Activated CD4-positive, alpha-beta T cell treated with anti-CD3 and anti-CD28 coated beads for 36 hours (primary cell): ENCODE measurements at regions not wholly inside any gene's neighbourhood (a gene's known extent, or its start where the extent isn't known, plus 50 kb on each side); places are given as distances from the start of the nearest gene placed in this dataset.

Experiments
- ATAC-seq: fragments of 200-7000 bp; cut with Tn5 transposase; one replicate; pipeline ENCODE4 v1.10.0; 2021; ENCODE audit warnings: mild to moderate bottlenecking, moderate library complexity
- CTCF ChIA-PET: fragments of 350-600 bp; sonication (Branson Sonifier 250); formaldehyde crosslinking; loops from one replicate; lab custom pipeline; 2021; ENCODE audit warnings: antibody characterized with exemption; lab: Charles Lee
- POLR2A ChIA-PET: fragments of 350-600 bp; sonication (Branson Sonifier 250); formaldehyde crosslinking; loops from one replicate; lab custom pipeline; 2021; ENCODE audit warnings: antibody characterized with exemption, inconsistent platforms; lab: Charles Lee
- DNase-seq: peaks from one replicate; pipeline ENCODE4 v3.0.0-alpha.2; 2020
- H3K27ac Mint-ChIP-seq: one replicate; pipeline ENCODE4 v1.8.0; 2021; ENCODE audit warnings: mixed read lengths
- H3K27me3 Mint-ChIP-seq: one replicate; pipeline ENCODE4 v1.8.0; 2021; ENCODE audit warnings: mixed read lengths
- H3K36me3 Mint-ChIP-seq: one replicate; pipeline ENCODE4 v1.8.0; 2021; ENCODE audit warnings: low read depth, mixed read lengths
- H3K4me1 Mint-ChIP-seq: one replicate; pipeline ENCODE4 v1.8.0; 2021; ENCODE audit warnings: mixed read lengths
- H3K4me3 Mint-ChIP-seq: one replicate; pipeline ENCODE4 v1.8.0; 2021; ENCODE audit warnings: mild to moderate bottlenecking, moderate library complexity, mixed read lengths
- H3K9me3 Mint-ChIP-seq: one replicate; pipeline ENCODE4 v1.8.0; 2021; ENCODE audit warnings: low read depth, mixed read lengths
- intact Hi-C, 2 experiments: fragments of 100-400 bp; cut with DNase I in 1 of 2; cut with micrococcal nuclease in 1 of 2; formaldehyde crosslinking; loops; one replicate each; pipeline versions ENCODE4 v1.14.2 to v1.15.1; 2022 to 2024; cut with DNase I, micrococcal nuclease

- ChIA-PET POLR2A (interaction anchor here (1.2 kb wide), 1 partner anchor 110 kb away, joined by 4 read pairs; the partner anchor contains the start of gene CSNK1A1), CTCF (interaction anchor here (0.5 to 3.3 kb wide), 22 partner anchors 9 to 696 kb away, joined by 3 to 17 read pairs (median 3); no protein-coding TSS in a partner anchor)
- no peak for DNase-seq
- Mint-ChIP-seq H3K9me3 (no peaks in the 10 kb centered on the region), H3K4me3 (no peak overlapping the region), H3K36me3 (no peaks in the 10 kb centered on the region), H3K27ac (no peak overlapping the region), H3K4me1 (peaks cover 22% of the 10 kb centered on the region), H3K27me3 (no peaks in the 10 kb centered on the region)
- intact Hi-C loops = loop anchor here (1.0 to 2.0 kb wide), 2 partner anchors 122 to 177 kb away; no protein-coding TSS in a partner anchor
- ATAC-seq = no peak
Observed at GRCh38 chr5:149441986-149442385, 62.9 kb upstream of the IL17B start.

- peaks cover 22% of the 10 kb centered on the region for H3K4me1 Mint-ChIP-seq
- H3K4me3 Mint-ChIP-seq = no peak overlapping the region
- H3K9me3 Mint-ChIP-seq = no peaks in the 10 kb centered on the region
- no peaks in the 10 kb centered on the region for H3K27me3 Mint-ChIP-seq
- intact Hi-C loops = no loop called here
- no peaks in the 10 kb centered on the region for H3K36me3 Mint-ChIP-seq
- H3K27ac Mint-ChIP-seq = no peak overlapping the region
- DNase-seq = no peak
- CTCF ChIA-PET = interaction anchor here (0.7 to 3.3 kb wide), 17 partner anchors 8 to 697 kb away, joined by 3 to 17 read pairs (median 4); no protein-coding TSS in a partner anchor
- ATAC-seq = no peak
- POLR2A ChIA-PET = interaction anchor here (0.6 to 1.2 kb wide), 2 partner anchors 110 to 125 kb away, joined by 4 to 7 read pairs; partner anchors contain the start of gene CSNK1A1
Observed at GRCh38 chr5:149441194-149441753, 62.2 kb upstream of the IL17B start.

- Mint-ChIP-seq H3K27ac (peak overlapping the region; percentile 40), H3K36me3 (no peaks in the 10 kb centered on the region), H3K4me3 (no peak overlapping the region), H3K4me1 (peaks cover 22% of the 10 kb centered on the region), H3K27me3 (no peaks in the 10 kb centered on the region), H3K9me3 (no peaks in the 10 kb centered on the region)
- peak; percentile 56 for ATAC-seq
- ChIA-PET CTCF (interaction anchor here (0.6 to 3.3 kb wide), 14 partner anchors 8 to 179 kb away, joined by 3 to 16 read pairs (median 4); no protein-coding TSS in a partner anchor), POLR2A (no interaction called here)
- peak; percentile 45 for DNase-seq
- intact Hi-C loops = no loop called here
Observed at GRCh38 chr5:149439899-149440542, 60.9 kb upstream of the IL17B start.

- H3K4me1 Mint-ChIP-seq = peaks cover 22% of the 10 kb centered on the region
- ATAC-seq = no peak
- no peak overlapping the region for H3K4me3 Mint-ChIP-seq
- intact Hi-C loops = no loop called here
- no peaks in the 10 kb centered on the region for H3K9me3 Mint-ChIP-seq
- CTCF ChIA-PET = interaction anchor here (0.6 to 3.3 kb wide), 13 partner anchors 9 to 418 kb away, joined by 3 to 16 read pairs (median 4); no protein-coding TSS in a partner anchor
- no peak overlapping the region for H3K27ac Mint-ChIP-seq
- no peaks in the 10 kb centered on the region for H3K27me3 Mint-ChIP-seq
- DNase-seq = no peak
- POLR2A ChIA-PET = interaction anchor here (0.7 kb wide), 1 partner anchor 92 kb away, joined by 4 read pairs; no protein-coding TSS in a partner anchor
- no peaks in the 10 kb centered on the region for H3K36me3 Mint-ChIP-seq
Observed at GRCh38 chr5:149438711-149439132, 59.6 kb upstream of the IL17B start.

- no peaks in the 10 kb centered on the region for H3K27me3 Mint-ChIP-seq
- no peak overlapping the region for H3K27ac Mint-ChIP-seq
- no peak for ATAC-seq
- no peak for DNase-seq
- no peaks in the 10 kb centered on the region for H3K9me3 Mint-ChIP-seq
- intact Hi-C loops = no loop called here
- ChIA-PET POLR2A (no interaction called here), CTCF (interaction anchor here (0.6 to 1.5 kb wide), 7 partner anchors 14 to 419 kb away, joined by 3 to 4 read pairs (median 3); no protein-coding TSS in a partner anchor)
- H3K36me3 Mint-ChIP-seq = no peaks in the 10 kb centered on the region
- H3K4me1 Mint-ChIP-seq = peaks cover 22% of the 10 kb centered on the region
- H3K4me3 Mint-ChIP-seq = no peak overlapping the region
Observed at GRCh38 chr5:149438281-149438680, 59.2 kb upstream of the IL17B start.

- H3K36me3 Mint-ChIP-seq = no peaks in the 10 kb centered on the region
- H3K4me3 Mint-ChIP-seq = no peak overlapping the region
- no peak overlapping the region for H3K27ac Mint-ChIP-seq
- CTCF ChIA-PET = interaction anchor here (1.2 to 1.4 kb wide), 2 partner anchors 45 to 65 kb away, joined by 3 to 4 read pairs; no protein-coding TSS in a partner anchor
- no peak for DNase-seq
- H3K4me1 Mint-ChIP-seq = peaks cover 22% of the 10 kb centered on the region
- H3K9me3 Mint-ChIP-seq = no peaks in the 10 kb centered on the region
- ATAC-seq = no peak
- POLR2A ChIA-PET = no interaction called here
- intact Hi-C loops = no loop called here
- H3K27me3 Mint-ChIP-seq = no peaks in the 10 kb centered on the region
Observed at GRCh38 chr5:149437391-149438040, 58.4 kb upstream of the IL17B start.

GRCh38 chr5:149435660-149436059 lies 56.6 kb upstream of the IL17B start:
- ATAC-seq (no peak), DNase-seq (no peak)
- Mint-ChIP-seq H3K4me1 (peaks cover 23% of the 10 kb centered on the region), H3K4me3 (no peak overlapping the region), H3K27me3 (no peaks in the 10 kb centered on the region), H3K27ac (no peak overlapping the region), H3K36me3 (no peaks in the 10 kb centered on the region), H3K9me3 (no peaks in the 10 kb centered on the region)
- ChIA-PET CTCF (interaction anchor here (0.7 to 4.8 kb wide), 19 partner anchors 10 to 364 kb away, joined by 3 to 38 read pairs (median 4); no protein-coding TSS in a partner anchor), POLR2A (no interaction called here)
- intact Hi-C loops = loop anchor here (2.0 kb wide), 1 partner anchor 129 kb away; no protein-coding TSS in a partner anchor

- ATAC-seq = no peak
- DNase-seq = no peak
- Mint-ChIP-seq H3K27ac (no peak overlapping the region), H3K4me3 (no peak overlapping the region), H3K27me3 (no peaks in the 10 kb centered on the region), H3K9me3 (no peaks in the 10 kb centered on the region), H3K36me3 (no peaks in the 10 kb centered on the region), H3K4me1 (peaks cover 19% of the 10 kb centered on the region)
- POLR2A ChIA-PET = interaction anchor here (0.5 kb wide), 1 partner anchor 19 kb away, joined by 5 read pairs; no protein-coding TSS in a partner anchor
- intact Hi-C loops = loop anchor here (2.0 kb wide), 1 partner anchor 130 kb away; no protein-coding TSS in a partner anchor
- CTCF ChIA-PET = interaction anchor here (0.6 to 4.8 kb wide), 23 partner anchors 8 to 182 kb away, joined by 3 to 38 read pairs (median 4); partner anchors contain the start of gene CSNK1A1
Observed at GRCh38 chr5:149435015-149435376, 55.9 kb upstream of the IL17B start.

GRCh38 chr5:149434162-149435014 lies 55.3 kb upstream of the IL17B start:
- Mint-ChIP-seq H3K4me1 (peaks cover 14% of the 10 kb centered on the region), H3K4me3 (no peak overlapping the region), H3K36me3 (no peaks in the 10 kb centered on the region), H3K9me3 (no peaks in the 10 kb centered on the region), H3K27ac (no peak overlapping the region), H3K27me3 (no peaks in the 10 kb centered on the region)
- intact Hi-C loops = loop anchor here (1.0 to 5.0 kb wide), 4 partner anchors 52 to 130 kb away; no protein-coding TSS in a partner anchor
- DNase-seq (peak; percentile 75), ATAC-seq (peak; percentile 66)
- CTCF ChIA-PET = interaction anchor here (0.6 to 4.8 kb wide), 32 partner anchors 9 to 556 kb away, joined by 3 to 38 read pairs (median 4); partner anchors contain the start of genes CSNK1A1 and PCYOX1L
- POLR2A ChIA-PET = interaction anchor here (0.5 to 0.6 kb wide), 2 partner anchors 12 to 18 kb away, joined by 5 to 6 read pairs; no protein-coding TSS in a partner anchor

- ChIA-PET CTCF (interaction anchor here (0.6 to 4.8 kb wide), 30 partner anchors 8 to 557 kb away, joined by 3 to 38 read pairs (median 4); partner anchors contain the start of genes CSNK1A1 and PCYOX1L), POLR2A (interaction anchor here (0.6 kb wide), 1 partner anchor 13 kb away, joined by 6 read pairs; no protein-coding TSS in a partner anchor)
- Mint-ChIP-seq H3K9me3 (no peaks in the 10 kb centered on the region), H3K4me3 (no peak overlapping the region), H3K27ac (no peak overlapping the region), H3K27me3 (no peaks in the 10 kb centered on the region), H3K36me3 (no peaks in the 10 kb centered on the region), H3K4me1 (peaks cover 7% of the 10 kb centered on the region)
- intact Hi-C loops = loop anchor here (1.0 to 5.0 kb wide), 4 partner anchors 51 to 131 kb away; no protein-coding TSS in a partner anchor
- no peak for ATAC-seq
- DNase-seq = no peak
Observed at GRCh38 chr5:149433524-149434131, 54.5 kb upstream of the IL17B start.
